ENCODE measurements at regions not wholly inside any gene's neighbourhood (a gene's known extent, or its start where the extent isn't known, plus 50 kb on each side); places are given as distances from the start of the nearest gene placed in this dataset.

GRCh38 chr4:35918491-35918977 lies 325.8 kb downstream of the ARAP2 start:
- no peaks in the 10 kb centered on the region for H3K9me3 ChIP-seq
- no peak for TF ChIP-seq POLR2A (IDR thresholded peaks at IDR 0.05; ENCODE audit: low read depth)
- TF ChIP-seq POLR2AphosphoS5 (IDR thresholded peaks at IDR 0.05) = no peak
- no peak for TF ChIP-seq CTCF (IDR thresholded peaks at IDR 0.05)
- no peak for TF ChIP-seq EP300 (IDR thresholded peaks at IDR 0.05)
- H3K4me1 ChIP-seq = no peaks in the 10 kb centered on the region
- no peak for DNase-seq (ENCODE audit: extremely low spot score)
- H3K27ac ChIP-seq (replicated peaks in 1 of 4) = no peak overlapping the region
- 62% methylated on average over 1 of the region's 1 CpG for WGBS
- H3K36me3 ChIP-seq = no peaks in the 10 kb centered on the region
- no peak overlapping the region for H3K4me3 ChIP-seq
- intact Hi-C loops (cut with DNase I) = no loop called here
- H3K27me3 ChIP-seq = no peaks in the 10 kb centered on the region

GRCh38 chr4:35925806-35926205 lies 318.5 kb downstream of the ARAP2 start:
- intact Hi-C loops (cut with DNase I) = no loop called here
- H3K4me3 ChIP-seq = no peak overlapping the region
- no peaks in the 10 kb centered on the region for H3K36me3 ChIP-seq
- H3K27me3 ChIP-seq = no peaks in the 10 kb centered on the region
- no peaks in the 10 kb centered on the region for H3K9me3 ChIP-seq
- DNase-seq (ENCODE audit: extremely low spot score) = no peak
- TF ChIP-seq EP300 (IDR thresholded peaks at IDR 0.05) (no peak), CTCF (IDR thresholded peaks at IDR 0.05) (no peak), POLR2AphosphoS5 (IDR thresholded peaks at IDR 0.05) (no peak), POLR2A (IDR thresholded peaks at IDR 0.05; ENCODE audit: low read depth) (no peak)
- no peak overlapping the region for H3K27ac ChIP-seq (replicated peaks in 1 of 4)
- 68% methylated on average over 3 of the region's 3 CpGs for WGBS
- no peaks in the 10 kb centered on the region for H3K4me1 ChIP-seq

GRCh38 chr4:35926788-35927187 lies 317.5 kb downstream of the ARAP2 start:
- Histone ChIP-seq H3K27me3 (no peaks in the 10 kb centered on the region), H3K9me3 (no peaks in the 10 kb centered on the region), H3K4me1 (no peaks in the 10 kb centered on the region), H3K4me3 (no peak overlapping the region), H3K36me3 (no peaks in the 10 kb centered on the region), H3K27ac (replicated peaks in 1 of 4) (no peak overlapping the region)
- 67% methylated on average over 3 of the region's 3 CpGs for WGBS
- TF ChIP-seq POLR2AphosphoS5 (IDR thresholded peaks at IDR 0.05) (no peak), CTCF (IDR thresholded peaks at IDR 0.05) (no peak), EP300 (IDR thresholded peaks at IDR 0.05) (no peak), POLR2A (IDR thresholded peaks at IDR 0.05; ENCODE audit: low read depth) (no peak)
- intact Hi-C loops (cut with DNase I) = no loop called here
- no peak for DNase-seq (ENCODE audit: extremely low spot score)

- intact Hi-C loops (cut with DNase I) = no loop called here
- H3K36me3 ChIP-seq = no peaks in the 10 kb centered on the region
- WGBS = 33% methylated on average over 3 of the region's 3 CpGs
Observed at GRCh38 chr4:35933901-35934300, 310.4 kb downstream of the ARAP2 start.

More at GRCh38 chr4:35933901-35934300, 310.4 kb downstream of the ARAP2 start:
- no peak overlapping the region for H3K27ac ChIP-seq (replicated peaks in 1 of 4)
- H3K4me3 ChIP-seq = no peak overlapping the region
- no peak for TF ChIP-seq POLR2AphosphoS5 (IDR thresholded peaks at IDR 0.05)
- TF ChIP-seq POLR2A (IDR thresholded peaks at IDR 0.05; ENCODE audit: low read depth) = no peak
- TF ChIP-seq CTCF (IDR thresholded peaks at IDR 0.05) = no peak
- TF ChIP-seq EP300 (IDR thresholded peaks at IDR 0.05) = no peak
- H3K4me1 ChIP-seq = no peaks in the 10 kb centered on the region
- no peaks in the 10 kb centered on the region for H3K9me3 ChIP-seq
- no peak for DNase-seq (ENCODE audit: extremely low spot score)
- no peaks in the 10 kb centered on the region for H3K27me3 ChIP-seq
